LHCN-M2 (cell line): ENCODE measurements at regions not wholly inside any gene's neighbourhood (a gene's known extent, or its start where the extent isn't known, plus 50 kb on each side); places are given as distances from the start of the nearest gene placed in this dataset.
A peak's percentile ranks its signal among the peaks of the same experiment; 100 is the strongest.

ENCODE experiments used
- DNase-seq: peaks from one replicate; pipeline ENCODE4 v3.0.0-alpha.2; 2012; ENCODE audit warnings: low read depth

GRCh38 chr1:209319549-209319948 lies 264.0 kb upstream of the CAMK1G start:
- peak; percentile 56 for DNase-seq

- peak; percentile 75 for DNase-seq
Observed at GRCh38 chr1:209323743-209324142, 259.8 kb upstream of the CAMK1G start.

GRCh38 chr1:209324901-209325871 lies 258.3 kb upstream of the CAMK1G start:
- no peak for DNase-seq

DNA sequence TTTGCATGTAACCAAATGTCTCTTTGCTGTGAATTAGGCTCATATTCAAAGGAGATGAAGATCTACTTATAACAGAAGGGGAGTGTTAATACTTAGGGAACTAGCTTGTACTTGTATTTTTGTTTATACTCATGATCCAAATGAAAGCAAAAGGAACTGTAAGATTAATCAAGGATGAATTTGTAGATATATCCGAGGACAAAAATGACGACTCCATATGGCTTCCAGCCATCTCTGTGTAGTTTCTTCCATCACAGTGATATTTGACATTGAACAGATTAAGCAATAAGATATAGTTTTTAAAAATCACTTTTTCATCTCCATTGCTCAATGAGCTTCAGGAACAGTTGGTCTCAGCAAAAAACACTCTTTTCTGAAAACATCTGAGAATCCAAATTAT lies 257.4 kb upstream of the CAMK1G start:
- DNase-seq: no peak

DNA sequence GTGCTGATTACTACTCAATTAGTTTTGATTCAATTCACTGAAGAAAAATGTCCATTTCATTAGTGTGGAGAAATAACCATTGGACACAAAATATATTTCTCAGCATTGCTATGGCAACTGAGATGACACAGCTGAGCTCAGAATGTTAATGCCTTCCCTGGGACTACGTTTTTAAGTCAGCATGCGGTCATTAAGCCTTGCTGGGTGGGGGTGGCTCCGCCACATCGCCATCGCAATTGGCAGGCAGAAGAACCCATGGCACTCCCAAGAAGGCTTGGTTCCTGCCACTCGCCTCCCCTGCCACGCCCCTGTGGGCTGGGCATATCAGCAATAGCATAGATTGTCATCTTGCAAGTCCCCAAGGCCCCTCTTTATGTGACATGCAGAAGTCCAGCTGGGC lies 256.7 kb upstream of the CAMK1G start:
- peak; percentile 9 for DNase-seq

DNA sequence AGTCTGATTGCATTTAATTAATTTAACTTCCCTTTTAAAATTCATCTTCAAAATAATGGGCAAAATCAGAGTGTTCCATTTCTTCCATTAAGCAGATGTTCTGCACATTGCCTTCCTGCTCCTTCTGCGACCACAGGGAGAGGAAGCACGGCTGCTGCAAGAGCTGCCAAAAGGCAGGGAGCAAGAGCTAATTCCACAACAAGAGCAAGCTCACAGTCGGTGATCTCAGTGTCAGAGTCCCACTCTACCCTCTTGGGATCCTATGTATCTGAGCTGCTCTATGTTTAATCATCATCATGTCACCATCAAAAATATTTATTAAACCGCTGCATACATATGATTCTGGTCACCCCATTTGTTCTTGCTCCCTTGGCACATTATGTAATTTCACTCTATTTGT lies 255.3 kb upstream of the CAMK1G start:
- DNase-seq: peak; percentile 40

DNA sequence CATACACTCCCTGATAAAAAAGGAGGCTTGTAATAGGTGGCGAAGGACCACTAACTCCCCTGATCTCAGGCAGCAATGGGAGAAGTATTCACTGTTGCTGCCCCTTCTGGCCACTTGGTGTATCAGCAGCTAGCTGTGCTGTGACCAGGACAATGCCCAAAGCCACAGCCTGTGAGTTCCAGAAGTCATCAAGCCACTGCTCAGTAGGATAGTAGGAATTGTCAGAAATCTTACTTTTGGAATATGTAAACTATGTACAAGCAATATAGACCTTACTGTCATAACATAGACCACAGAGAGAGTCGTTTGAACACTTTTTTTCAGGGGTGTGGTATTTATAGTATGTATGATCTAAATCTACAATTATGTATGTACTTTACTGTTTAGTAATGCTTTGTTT lies 248.3 kb upstream of the CAMK1G start:
- peak; percentile 20 for DNase-seq

- DNase-seq: no peak
Observed at GRCh38 chr1:209341146-209341545, 242.4 kb upstream of the CAMK1G start.

DNA sequence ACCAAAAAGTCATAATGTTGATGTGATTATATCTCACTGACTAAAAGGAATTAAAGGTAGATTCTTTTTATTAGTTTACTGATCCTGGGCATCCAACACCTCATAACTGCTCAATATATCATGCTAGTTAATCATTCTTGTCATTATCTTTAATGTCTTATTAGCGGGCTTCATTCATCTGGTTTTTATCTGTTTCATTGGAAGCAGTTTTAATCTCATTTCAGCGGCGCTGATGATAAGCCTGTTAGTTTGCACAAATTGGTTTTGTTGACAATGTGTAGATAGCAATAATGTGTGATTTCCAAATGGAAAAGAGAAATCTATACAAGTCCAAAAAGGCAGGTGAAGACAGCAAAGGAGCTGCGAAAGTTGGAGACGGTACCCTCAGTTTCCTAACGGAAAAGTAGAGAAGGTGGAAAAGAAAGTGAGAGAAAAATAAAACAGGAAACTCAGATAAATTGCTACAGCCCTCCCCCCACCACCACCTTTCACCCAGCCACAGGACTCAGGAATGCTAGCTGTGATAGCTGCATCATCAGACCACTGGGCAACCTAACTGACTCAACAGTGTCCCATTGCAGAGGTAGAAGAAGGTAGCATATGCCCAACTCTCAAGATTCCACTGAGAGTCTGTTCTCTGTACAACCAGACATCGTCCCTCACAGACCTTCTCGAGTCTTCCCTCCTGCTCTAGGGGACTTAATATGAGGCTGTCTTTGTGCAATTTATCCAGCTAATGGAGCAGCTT lies 241.7 kb upstream of the CAMK1G start:
- no peak for DNase-seq

DNA sequence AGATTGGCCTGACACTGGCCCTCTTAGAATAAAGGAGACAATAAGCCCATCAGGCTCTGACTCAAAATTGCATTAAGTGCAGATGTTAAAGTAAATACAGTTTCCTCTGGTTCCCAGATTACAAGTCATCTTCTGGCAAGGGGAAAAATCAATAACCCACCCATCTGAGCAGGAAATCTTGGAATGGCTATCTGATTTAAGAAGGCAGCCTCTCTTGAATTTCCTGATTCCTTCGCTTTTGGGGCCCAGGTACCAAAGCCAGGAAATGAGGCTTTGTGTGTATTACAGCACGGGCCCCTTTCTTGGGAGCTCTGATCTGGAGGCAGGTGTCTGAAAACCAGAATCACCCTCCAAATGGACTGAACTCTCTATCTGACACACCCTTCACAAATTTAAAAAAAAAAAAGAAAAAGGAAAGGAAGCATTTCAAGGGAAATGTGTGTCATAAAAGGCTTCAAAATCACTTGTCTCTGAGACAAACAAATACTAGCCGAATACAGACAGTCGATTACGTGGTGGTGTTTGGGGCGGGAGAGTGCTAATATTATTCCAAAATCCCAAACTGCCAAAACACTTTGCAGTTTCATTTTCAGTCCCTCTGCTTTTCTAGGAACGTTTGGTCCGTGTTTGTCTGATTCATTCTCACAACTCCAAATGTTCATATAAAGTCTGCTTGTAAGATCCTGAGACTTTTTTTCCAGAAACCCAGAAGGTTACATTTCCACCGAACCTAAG lies 240.9 kb upstream of the CAMK1G start:
- no peak for DNase-seq

DNA sequence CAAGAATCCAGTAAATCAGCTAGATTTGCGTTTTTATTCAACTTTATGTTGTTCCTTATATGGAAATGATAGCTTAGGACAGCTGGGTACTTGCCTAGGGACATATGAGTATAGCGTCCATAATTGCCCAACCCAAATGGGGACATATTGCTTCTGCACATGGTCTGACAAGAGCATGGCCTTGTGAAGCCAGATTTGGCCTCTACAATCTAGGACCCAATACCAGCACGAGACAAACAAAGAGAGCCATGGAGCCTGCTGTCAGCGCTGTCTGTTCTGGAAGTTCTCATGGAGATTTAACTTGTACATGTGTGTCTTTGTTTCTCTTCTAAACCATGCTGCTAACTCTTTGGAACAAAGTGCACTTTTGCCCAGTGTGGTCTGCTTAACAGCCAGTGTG lies 240.0 kb upstream of the CAMK1G start:
- DNase-seq: no peak

- no peak for DNase-seq
Observed at GRCh38 chr1:209344156-209344555, 239.4 kb upstream of the CAMK1G start.

DNA sequence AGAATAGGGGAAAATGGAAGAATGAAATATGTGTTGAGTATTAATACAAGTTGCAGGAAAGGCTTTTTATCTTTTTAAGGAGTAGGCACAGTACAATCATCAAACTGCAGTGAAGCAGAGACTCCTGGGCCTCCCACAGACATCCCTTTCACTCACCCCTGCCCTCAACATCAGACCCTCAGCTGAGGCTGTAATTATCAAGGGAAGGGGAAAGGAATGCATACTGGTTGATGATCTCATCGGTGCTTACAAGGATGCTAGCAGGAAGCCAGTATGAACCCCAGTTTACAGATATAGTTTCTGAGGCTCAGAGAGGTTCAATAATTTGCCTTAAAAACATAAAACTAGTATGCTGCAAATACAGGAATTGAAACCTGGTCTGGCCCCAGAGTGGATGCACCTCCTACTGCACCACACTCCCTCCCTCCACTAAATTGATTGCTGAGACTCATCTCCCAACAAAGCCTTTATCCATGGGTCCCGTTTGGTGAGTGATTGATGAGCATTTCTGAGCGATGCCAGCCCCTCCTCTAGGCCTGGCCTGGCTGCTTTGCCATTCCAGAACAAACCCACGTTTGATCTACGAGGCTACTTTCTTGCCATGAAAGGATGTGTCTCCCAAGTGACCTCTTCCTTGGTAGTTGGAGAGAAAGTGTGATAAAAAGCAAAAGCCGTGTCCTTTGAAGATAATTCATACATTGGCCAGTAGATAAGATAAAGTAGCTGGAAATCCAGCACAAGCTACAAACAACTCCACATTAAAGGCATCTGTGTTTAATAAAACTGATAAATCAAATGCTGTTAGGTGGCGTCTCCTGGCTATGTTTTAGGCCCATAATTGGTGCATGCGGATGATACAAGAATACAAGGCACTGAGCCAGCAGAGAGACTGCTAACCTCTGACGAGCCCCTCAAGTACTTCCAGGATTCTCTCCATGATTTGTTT lies 233.9 kb upstream of the CAMK1G start:
- peak; percentile 60 for DNase-seq

DNA sequence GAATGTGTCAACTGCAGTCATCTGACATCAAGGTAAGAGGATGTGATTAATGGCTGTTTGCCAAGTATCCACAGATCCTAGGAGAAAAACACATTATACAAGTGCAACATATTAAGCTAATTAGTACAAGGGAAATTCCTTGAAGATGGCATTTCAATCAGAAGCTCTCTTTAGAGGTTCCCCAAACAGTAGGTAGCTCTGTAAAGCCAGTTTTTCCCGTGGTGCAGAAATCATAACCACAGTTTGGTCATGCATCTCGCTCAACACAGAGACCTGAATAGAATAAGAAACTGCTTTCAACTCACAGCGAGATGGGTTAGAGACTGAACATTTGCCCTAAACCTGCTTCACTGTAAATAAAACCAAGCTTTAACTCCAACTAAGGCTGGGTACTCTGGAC lies 230.5 kb upstream of the CAMK1G start:
- DNase-seq: no peak

GRCh38 chr1:209354111-209354839 lies 229.2 kb upstream of the CAMK1G start:
- DNase-seq: peak; percentile 93

GRCh38 chr1:209354840-209355165 lies 228.7 kb upstream of the CAMK1G start:
- no peak for DNase-seq

- DNase-seq: no peak
Observed at GRCh38 chr1:209355415-209355814, 228.1 kb upstream of the CAMK1G start.

DNA sequence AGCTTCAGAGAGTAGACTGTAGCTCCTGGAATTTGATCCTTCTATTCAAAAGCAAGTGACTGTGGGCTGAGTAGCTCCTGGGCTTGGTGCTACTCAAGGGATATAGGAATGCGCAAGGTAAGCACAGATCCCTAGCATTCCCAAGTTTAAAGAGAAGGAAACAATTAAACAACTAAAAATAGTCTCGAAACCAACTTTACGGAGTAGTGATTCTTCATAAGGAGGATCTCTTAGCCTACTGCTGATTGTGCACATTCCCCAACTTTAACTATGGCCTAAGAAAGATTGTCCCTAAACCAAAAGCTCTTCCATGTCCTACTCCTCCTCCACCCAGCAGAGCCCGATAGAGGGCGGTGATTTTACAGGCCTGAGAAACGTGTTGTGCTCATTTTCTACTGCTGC lies 226.5 kb upstream of the CAMK1G start:
- DNase-seq: no peak

DNA sequence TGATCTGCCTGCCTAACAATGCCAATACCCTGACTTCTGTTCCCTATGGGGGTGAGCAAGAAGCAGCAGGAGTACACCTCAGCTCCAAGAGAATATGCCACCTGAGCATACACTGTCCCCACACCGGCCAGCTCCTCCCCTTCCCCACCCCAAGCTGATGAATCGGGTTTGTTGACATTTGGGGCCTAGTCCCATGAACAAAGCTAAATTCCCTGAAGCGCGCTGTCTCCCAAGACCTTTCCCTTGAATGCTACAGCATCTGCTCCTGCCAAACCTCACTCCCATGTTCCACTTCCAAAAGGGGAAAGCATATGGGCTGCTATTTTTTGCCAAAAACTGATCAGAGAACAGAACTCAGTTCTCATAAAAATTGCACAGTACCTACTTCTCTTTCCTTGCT lies 220.4 kb upstream of the CAMK1G start:
- DNase-seq: no peak

- no peak for DNase-seq
Observed at GRCh38 chr1:209364716-209365115, 218.8 kb upstream of the CAMK1G start.
